MCF 10A (cell line): ENCODE measurements at regions not wholly inside any gene's neighbourhood (a gene's known extent, or its start where the extent isn't known, plus 50 kb on each side); places are given as distances from the start of the nearest gene placed in this dataset.

Source experiments
- BruUV-seq: library from RNA; stranded (reverse); fragments of 400-500 nt; replicated peaks from 2 replicates; lab custom pipeline; 2021; lab: Mats Ljungman, UMichigan
- CTCF ChIA-PET: fragments of 300-600 bp; sonication (Branson Sonifier 250); formaldehyde crosslinking; extraction: SDS; loops from one replicate; lab custom pipeline; 2021; ENCODE audit warnings: antibody characterized with exemption, inconsistent platforms; lab: Yijun Ruan, JAX
- POLR2A ChIA-PET: fragments of 300-600, 350-650 bp; sonication (Branson Sonifier 250); formaldehyde crosslinking; extraction: SDS; loops from one replicate; lab custom pipeline; 2020; ENCODE audit warnings: antibody characterized with exemption, inconsistent platforms; lab: Yijun Ruan, JAX
- DNase-seq: peaks from one replicate; pipeline ENCODE4 v3.0.0-alpha.2; 2018; ENCODE audit not compliant: unreplicated experiment
- H3K27ac Mint-ChIP-seq: one replicate; pipeline ENCODE4 v1.8.0; 2022; ENCODE audit warnings: mild to moderate bottlenecking, low read depth, mixed read lengths; ENCODE audit not compliant: unreplicated experiment
- H3K27me3 Mint-ChIP-seq: one replicate; pipeline ENCODE4 v1.8.0; 2022; ENCODE audit warnings: mixed read lengths; ENCODE audit not compliant: insufficient read depth, unreplicated experiment
- H3K36me3 Mint-ChIP-seq: one replicate; pipeline ENCODE4 v1.8.0; 2022; ENCODE audit warnings: mild to moderate bottlenecking, moderate library complexity, mixed read lengths; ENCODE audit not compliant: insufficient read depth, unreplicated experiment
- H3K4me1 Mint-ChIP-seq: one replicate; pipeline ENCODE4 v1.8.0; 2022; ENCODE audit warnings: mixed read lengths; ENCODE audit not compliant: insufficient read depth, unreplicated experiment
- H3K4me3 Mint-ChIP-seq: one replicate; pipeline ENCODE4 v1.8.0; 2022; ENCODE audit warnings: mild to moderate bottlenecking, moderate library complexity, mixed read lengths; ENCODE audit not compliant: unreplicated experiment
- H3K9me3 Mint-ChIP-seq: one replicate; pipeline ENCODE4 v1.8.0; 2022; ENCODE audit warnings: mixed read lengths; ENCODE audit not compliant: unreplicated experiment
- intact Hi-C: fragments of 100-400 bp; cut with micrococcal nuclease; formaldehyde crosslinking; loops from 2 replicates; pipeline ENCODE4 v1.14.1; 2022
- TF ChIP-seq, protein P1 (sequence below): fragments of 200-600 bp; IDR thresholded peaks from one replicate; pipeline ENCODE4 v1.8.0; 2022; ENCODE audit warnings: antibody characterized with exemption, mild to moderate bottlenecking; ENCODE audit not compliant: unreplicated experiment

DNA sequence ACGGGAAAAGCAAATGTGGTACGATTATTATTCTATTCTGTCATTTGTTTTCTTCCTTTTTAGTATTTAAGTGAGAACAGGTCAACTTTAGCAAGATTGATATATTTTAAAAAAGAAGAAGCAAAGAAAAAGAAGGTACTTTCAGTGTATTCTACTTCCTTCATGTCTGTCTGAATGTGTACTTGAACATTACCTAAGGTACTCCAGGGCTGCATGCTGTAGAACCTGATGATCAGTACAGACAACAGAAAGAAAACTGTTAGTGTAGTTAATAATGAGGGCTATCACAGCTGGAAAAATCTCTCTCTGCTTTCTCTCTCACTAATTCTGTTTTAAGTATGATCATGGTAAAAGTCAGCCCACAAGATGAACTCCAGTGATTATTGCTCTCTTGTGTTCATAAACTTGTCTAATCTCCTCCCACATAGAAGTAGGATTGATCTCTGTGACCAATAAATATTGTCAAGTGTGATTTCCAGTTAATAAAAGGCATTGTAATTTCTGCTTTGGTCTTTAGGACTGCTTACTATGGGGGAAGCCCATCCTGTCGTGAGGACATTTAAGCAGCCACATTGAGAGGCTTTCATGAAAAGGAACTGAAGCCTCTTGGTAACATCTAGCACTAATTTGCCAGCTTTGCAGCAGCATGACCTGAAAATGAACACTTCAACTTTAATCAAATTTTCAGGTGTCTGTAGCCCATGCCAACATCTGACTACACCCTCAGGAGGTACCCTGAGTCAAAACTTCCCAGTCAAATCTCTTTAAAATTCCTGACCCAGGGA, 864.0 kb upstream of the ACO1 start:
- Mint-ChIP-seq H3K27ac (no peak overlapping the region), H3K4me1 (no peaks in the 10 kb centered on the region), H3K36me3 (no peaks in the 10 kb centered on the region), H3K4me3 (no peak overlapping the region), H3K27me3 (no peaks in the 10 kb centered on the region), H3K9me3 (no peaks in the 10 kb centered on the region)
- ChIA-PET POLR2A (no interaction called here), CTCF (no interaction called here)
- intact Hi-C loops = no loop called here
- DNase-seq = no peak
- no TSS peak for BruUV-seq
- TF ChIP-seq, protein P1, sequence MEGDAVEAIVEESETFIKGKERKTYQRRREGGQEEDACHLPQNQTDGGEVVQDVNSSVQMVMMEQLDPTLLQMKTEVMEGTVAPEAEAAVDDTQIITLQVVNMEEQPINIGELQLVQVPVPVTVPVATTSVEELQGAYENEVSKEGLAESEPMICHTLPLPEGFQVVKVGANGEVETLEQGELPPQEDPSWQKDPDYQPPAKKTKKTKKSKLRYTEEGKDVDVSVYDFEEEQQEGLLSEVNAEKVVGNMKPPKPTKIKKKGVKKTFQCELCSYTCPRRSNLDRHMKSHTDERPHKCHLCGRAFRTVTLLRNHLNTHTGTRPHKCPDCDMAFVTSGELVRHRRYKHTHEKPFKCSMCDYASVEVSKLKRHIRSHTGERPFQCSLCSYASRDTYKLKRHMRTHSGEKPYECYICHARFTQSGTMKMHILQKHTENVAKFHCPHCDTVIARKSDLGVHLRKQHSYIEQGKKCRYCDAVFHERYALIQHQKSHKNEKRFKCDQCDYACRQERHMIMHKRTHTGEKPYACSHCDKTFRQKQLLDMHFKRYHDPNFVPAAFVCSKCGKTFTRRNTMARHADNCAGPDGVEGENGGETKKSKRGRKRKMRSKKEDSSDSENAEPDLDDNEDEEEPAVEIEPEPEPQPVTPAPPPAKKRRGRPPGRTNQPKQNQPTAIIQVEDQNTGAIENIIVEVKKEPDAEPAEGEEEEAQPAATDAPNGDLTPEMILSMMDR = no peak

- H3K27me3 Mint-ChIP-seq = no peaks in the 10 kb centered on the region
- H3K36me3 Mint-ChIP-seq = no peaks in the 10 kb centered on the region
- BruUV-seq = no TSS peak
- TF ChIP-seq, protein P1 = no peak
- POLR2A ChIA-PET = no interaction called here
- no peaks in the 10 kb centered on the region for H3K9me3 Mint-ChIP-seq
- intact Hi-C loops = no loop called here
- no peaks in the 10 kb centered on the region for H3K4me1 Mint-ChIP-seq
- H3K4me3 Mint-ChIP-seq = no peak overlapping the region
- H3K27ac Mint-ChIP-seq = no peak overlapping the region
- DNase-seq = no peak
- CTCF ChIA-PET = no interaction called here
Observed at GRCh38 chr9:31535651-31536050, 848.8 kb upstream of the ACO1 start.

DNA sequence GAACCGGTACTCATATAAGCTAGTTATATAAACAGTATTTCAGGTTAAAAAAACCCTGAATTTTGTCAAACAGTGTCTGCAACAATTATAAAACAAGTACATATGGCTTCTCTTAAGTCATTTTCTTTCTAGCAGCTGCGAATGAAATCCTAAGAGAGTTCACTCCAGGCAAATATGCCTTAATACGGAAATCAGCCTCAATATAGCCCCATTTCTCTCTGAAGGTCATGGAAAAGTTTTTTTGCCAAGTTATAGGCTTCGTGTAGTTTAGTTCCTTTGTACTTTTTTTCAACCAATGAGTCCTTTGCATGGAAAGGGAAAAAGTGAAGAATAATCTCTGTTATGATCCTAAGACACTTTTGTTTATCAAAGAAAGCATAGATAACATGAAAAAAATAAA, 848.0 kb upstream of the ACO1 start:
- ChIA-PET POLR2A (no interaction called here), CTCF (no interaction called here)
- BruUV-seq = no TSS peak
- H3K27me3 Mint-ChIP-seq = no peaks in the 10 kb centered on the region
- DNase-seq = no peak
- no peaks in the 10 kb centered on the region for H3K36me3 Mint-ChIP-seq
- H3K9me3 Mint-ChIP-seq = no peaks in the 10 kb centered on the region
- H3K4me3 Mint-ChIP-seq = no peak overlapping the region
- H3K4me1 Mint-ChIP-seq = peaks cover under 1% of the 10 kb centered on the region
- no peak overlapping the region for H3K27ac Mint-ChIP-seq
- TF ChIP-seq, protein P1 = no peak
- intact Hi-C loops = no loop called here

DNA sequence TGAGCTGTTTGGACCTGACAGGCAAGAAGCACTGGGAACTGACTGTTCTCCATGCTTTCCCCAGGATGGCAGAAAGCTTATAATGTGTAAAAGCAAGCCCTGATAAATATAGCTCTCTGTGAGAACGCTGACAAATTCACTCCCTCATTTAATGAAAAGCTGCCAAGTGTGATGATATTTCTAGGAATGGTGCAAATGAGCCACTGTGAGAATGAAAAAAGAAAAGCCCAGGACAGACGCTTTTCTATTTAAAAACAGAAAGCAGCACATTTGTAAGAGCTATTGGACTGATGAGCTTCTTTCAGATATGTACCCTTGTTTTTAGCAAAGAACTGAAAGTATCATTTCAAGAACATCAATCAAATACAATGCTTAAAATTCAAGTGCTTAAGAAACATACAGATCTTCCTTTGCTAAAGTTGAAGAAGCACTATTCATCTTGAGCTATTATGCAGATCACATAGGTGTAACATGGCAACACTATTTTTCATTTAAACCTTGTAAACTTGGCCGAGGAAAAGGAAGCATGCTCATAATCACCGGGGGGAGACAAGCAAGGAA, 842.6 kb upstream of the ACO1 start:
- no peak overlapping the region for H3K27ac Mint-ChIP-seq
- TF ChIP-seq, protein P1 = no peak
- CTCF ChIA-PET = interaction anchor here (0.6 to 2.6 kb wide), 19 partner anchors 9 to 665 kb away, joined by 3 to 9 read pairs (median 4); no protein-coding TSS in a partner anchor
- DNase-seq = peak; percentile 0
- peaks cover 14% of the 10 kb centered on the region for H3K4me1 Mint-ChIP-seq
- H3K4me3 Mint-ChIP-seq = peak overlapping the region; percentile 12
- no peaks in the 10 kb centered on the region for H3K9me3 Mint-ChIP-seq
- POLR2A ChIA-PET = interaction anchor here (0.6 to 1.4 kb wide), 2 partner anchors 103 to 237 kb away, joined by 3 to 4 read pairs; no protein-coding TSS in a partner anchor
- no peaks in the 10 kb centered on the region for H3K36me3 Mint-ChIP-seq
- BruUV-seq = no TSS peak
- no peaks in the 10 kb centered on the region for H3K27me3 Mint-ChIP-seq
- intact Hi-C loops = loop anchor here (10.0 kb wide), 3 partner anchors 237 to 417 kb away; no protein-coding TSS in a partner anchor
